HEK293T (cell line): ENCODE measurements at regions not wholly inside any gene's neighbourhood (a gene's known extent, or its start where the extent isn't known, plus 50 kb on each side); places are given as distances from the start of the nearest gene placed in this dataset.

Source experiments
- BHLHE40 ChIP-seq: fragments of 450-650 bp; IDR thresholded peaks from 2 replicates; pipeline ENCODE4 v1.6.1; 2016; ENCODE audit warnings: mild to moderate bottlenecking, moderate library complexity, borderline replicate concordance
- SUZ12 ChIP-seq: fragments of 450-650 bp; IDR thresholded peaks from 2 replicates; pipeline ENCODE4 v1.6.1; 2016; ENCODE audit warnings: mild to moderate bottlenecking
- TARDBP ChIP-seq: fragments of 450-650 bp; IDR thresholded peaks from 2 replicates; pipeline ENCODE4 v1.6.1; 2016

DNA sequence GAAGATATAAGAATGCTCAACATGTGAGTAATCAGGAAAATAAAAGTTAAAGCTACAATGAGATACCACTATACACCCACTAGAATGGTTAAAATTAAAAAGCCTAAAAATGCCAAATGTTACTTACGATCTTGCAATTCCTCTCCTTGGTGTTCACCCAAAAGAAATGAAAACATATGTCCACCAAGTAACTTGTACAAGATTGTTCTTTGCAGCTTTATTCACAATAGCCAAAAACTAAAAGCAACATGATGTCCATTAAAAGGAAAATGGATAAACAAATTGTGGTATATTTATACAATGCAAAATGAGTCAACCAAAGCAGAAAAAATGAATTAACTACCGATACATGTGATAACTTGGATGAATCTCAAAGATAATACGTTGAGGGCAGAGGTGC, 301.6 kb upstream of the THBS1 start:
- TF ChIP-seq TARDBP (no peak), SUZ12 (no peak), BHLHE40 (no peak)
